Muscle layer of colon (tissue), 2 donors: ENCODE measurements at regions not wholly inside any gene's neighbourhood (a gene's known extent, or its start where the extent isn't known, plus 50 kb on each side); places are given as distances from the start of the nearest gene placed in this dataset.

ENCODE experiments used
- H3K27ac ChIP-seq: one replicate; pipeline ENCODE4 v1.7.0; 2013; ENCODE audit warnings: low read depth, mild to moderate bottlenecking, low read length, moderate library complexity
- H3K27me3 ChIP-seq, 2 donors: one replicate each; pipeline ENCODE4 v1.7.0; 2013; ENCODE audit warnings: low read length in 2 of 2, mild to moderate bottlenecking in 2 of 2; ENCODE audit not compliant: insufficient read depth in 2 of 2, control insufficient read depth in 1 of 2
- H3K36me3 ChIP-seq: one replicate; pipeline ENCODE4 v1.7.0; 2013; ENCODE audit warnings: mild to moderate bottlenecking, low read length; ENCODE audit not compliant: insufficient read depth
- H3K4me1 ChIP-seq: one replicate; pipeline ENCODE4 v1.7.0; 2013; ENCODE audit warnings: mild to moderate bottlenecking, low read length; ENCODE audit not compliant: insufficient read depth
- H3K4me3 ChIP-seq, 2 donors: one replicate each; pipeline ENCODE4 v1.7.0; 2013; ENCODE audit warnings: low read length in 2 of 2, low read depth in 1 of 2, mild to moderate bottlenecking in 1 of 2, moderate library complexity in 1 of 2
- H3K9ac ChIP-seq: one replicate; pipeline ENCODE4 v1.7.0; 2013; ENCODE audit warnings: low read length
- H3K9me3 ChIP-seq: one replicate; pipeline ENCODE4 v1.7.0; 2013; ENCODE audit warnings: mild to moderate bottlenecking, low read length
- donor health status: abdominal sarcoma.
- donor health status: Adenocarcinoma of cecum.

GRCh38 chr20:57877995-57878394 lies 168.2 kb upstream of the PMEPA1 start:
- Histone ChIP-seq H3K4me3 (no peak overlapping the region), H3K4me1 (peaks cover 15% of the 10 kb centered on the region), H3K9ac (no peak overlapping the region), H3K27ac (no peak overlapping the region), H3K27me3 (no peaks in the 10 kb centered on the region), H3K36me3 (no peaks in the 10 kb centered on the region), H3K9me3 (no peaks in the 10 kb centered on the region)

- Histone ChIP-seq H3K27ac (no peak overlapping the region), H3K4me3 (no peak overlapping the region), H3K27me3 (no peaks in the 10 kb centered on the region), H3K9ac (no peak overlapping the region), H3K4me1 (peaks cover 10% of the 10 kb centered on the region), H3K36me3 (no peaks in the 10 kb centered on the region), H3K9me3 (no peaks in the 10 kb centered on the region)
Measured at GRCh38 chr20:57877131-57877824, 167.5 kb upstream of the PMEPA1 start.

GRCh38 chr20:57876163-57876562 lies 166.3 kb upstream of the PMEPA1 start:
- H3K27ac ChIP-seq, result no peak overlapping the region
- H3K27me3 ChIP-seq, result no peaks in the 10 kb centered on the region
- no peaks in the 10 kb centered on the region for H3K9me3 ChIP-seq
- no peak overlapping the region for H3K9ac ChIP-seq
- no peaks in the 10 kb centered on the region for H3K36me3 ChIP-seq
- peaks cover 2% of the 10 kb centered on the region for H3K4me1 ChIP-seq
- no peak overlapping the region for H3K4me3 ChIP-seq

- no peaks in the 10 kb centered on the region for H3K36me3 ChIP-seq
Measured at GRCh38 chr20:57874141-57874540, 164.3 kb upstream of the PMEPA1 start.

GRCh38 chr20:57872816-57873409 lies 163.1 kb upstream of the PMEPA1 start:
- no peaks in the 10 kb centered on the region for H3K27me3 ChIP-seq
- no peaks in the 10 kb centered on the region for H3K36me3 ChIP-seq
- no peak overlapping the region for H3K9ac ChIP-seq
- no peaks in the 10 kb centered on the region for H3K9me3 ChIP-seq
- no peak overlapping the region for H3K4me3 ChIP-seq
- H3K4me1 ChIP-seq, result no peaks in the 10 kb centered on the region
- no peak overlapping the region for H3K27ac ChIP-seq

More at GRCh38 chr20:57874141-57874540, 164.3 kb upstream of the PMEPA1 start:
- Histone ChIP-seq H3K27ac (no peak overlapping the region), H3K9me3 (no peaks in the 10 kb centered on the region), H3K4me1 (no peaks in the 10 kb centered on the region), H3K27me3 (no peaks in the 10 kb centered on the region), H3K4me3 (no peak overlapping the region), H3K9ac (no peak overlapping the region)

GRCh38 chr20:57871237-57871632 lies 161.4 kb upstream of the PMEPA1 start:
- Histone ChIP-seq H3K9ac (no peak overlapping the region), H3K4me1 (no peaks in the 10 kb centered on the region), H3K4me3 (no peak overlapping the region), H3K27me3 (no peaks in the 10 kb centered on the region), H3K36me3 (no peaks in the 10 kb centered on the region), H3K9me3 (no peaks in the 10 kb centered on the region), H3K27ac (no peak overlapping the region)

- Histone ChIP-seq H3K9ac (no peak overlapping the region), H3K27ac (no peak overlapping the region), H3K36me3 (no peaks in the 10 kb centered on the region), H3K9me3 (no peaks in the 10 kb centered on the region), H3K27me3 (no peaks in the 10 kb centered on the region), H3K4me1 (no peaks in the 10 kb centered on the region), H3K4me3 (no peak overlapping the region)
Measured at GRCh38 chr20:57870597-57871236, 160.9 kb upstream of the PMEPA1 start.

GRCh38 chr20:57869951-57870315 lies 160.1 kb upstream of the PMEPA1 start:
- H3K27ac ChIP-seq, result no peak overlapping the region
- no peaks in the 10 kb centered on the region for H3K9me3 ChIP-seq
- no peak overlapping the region for H3K4me3 ChIP-seq
- no peaks in the 10 kb centered on the region for H3K4me1 ChIP-seq
- no peak overlapping the region for H3K9ac ChIP-seq
- no peaks in the 10 kb centered on the region for H3K27me3 ChIP-seq
- H3K36me3 ChIP-seq, result no peaks in the 10 kb centered on the region

- no peaks in the 10 kb centered on the region for H3K9me3 ChIP-seq
- H3K27me3 ChIP-seq, result no peaks in the 10 kb centered on the region
- H3K4me1 ChIP-seq, result no peaks in the 10 kb centered on the region
- no peak overlapping the region for H3K27ac ChIP-seq
- no peak overlapping the region for H3K4me3 ChIP-seq
- no peaks in the 10 kb centered on the region for H3K36me3 ChIP-seq
- H3K9ac ChIP-seq, result no peak overlapping the region
Measured at GRCh38 chr20:57869291-57869950, 159.6 kb upstream of the PMEPA1 start.

GRCh38 chr20:57868310-57868709 lies 158.5 kb upstream of the PMEPA1 start:
- Histone ChIP-seq H3K4me1 (no peaks in the 10 kb centered on the region), H3K36me3 (no peaks in the 10 kb centered on the region), H3K27me3 (no peaks in the 10 kb centered on the region), H3K9ac (no peak overlapping the region), H3K4me3 (no peak overlapping the region), H3K9me3 (no peaks in the 10 kb centered on the region), H3K27ac (no peak overlapping the region)

GRCh38 chr20:57867807-57868206 lies 158.0 kb upstream of the PMEPA1 start:
- H3K36me3 ChIP-seq, result no peaks in the 10 kb centered on the region

More at GRCh38 chr20:57867807-57868206, 158.0 kb upstream of the PMEPA1 start:
- no peak overlapping the region for H3K4me3 ChIP-seq
- no peaks in the 10 kb centered on the region for H3K27me3 ChIP-seq
- no peak overlapping the region for H3K9ac ChIP-seq
- H3K27ac ChIP-seq, result no peak overlapping the region
- no peaks in the 10 kb centered on the region for H3K4me1 ChIP-seq
- no peaks in the 10 kb centered on the region for H3K9me3 ChIP-seq
